Medulla oblongata (tissue), 1 donor: ENCODE measurements at regions not wholly inside any gene's neighbourhood (a gene's known extent, or its start where the extent isn't known, plus 50 kb on each side); places are given as distances from the start of the nearest gene placed in this dataset.
A peak's percentile ranks its signal among the peaks of the same experiment; 100 is the strongest.
"Not testable (repeated sequence)": the region's sequence is repeated elsewhere in the genome, so short reads cannot be mapped to it uniquely, and the experiment has no call there.

Experiments
- DNase-seq: peaks from one replicate; pipeline ENCODE4 v3.0.0-alpha.2; 2015; ENCODE audit errors: extremely low spot score

- DNase-seq: not testable (repeated sequence)
These were observed 452.3 kb downstream of the MRPL39 start for GRCh38 chr21:25155020-25155419.

- no peak for DNase-seq
These were observed 458.3 kb downstream of the MRPL39 start for GRCh38 chr21:25149022-25149421.

DNA sequence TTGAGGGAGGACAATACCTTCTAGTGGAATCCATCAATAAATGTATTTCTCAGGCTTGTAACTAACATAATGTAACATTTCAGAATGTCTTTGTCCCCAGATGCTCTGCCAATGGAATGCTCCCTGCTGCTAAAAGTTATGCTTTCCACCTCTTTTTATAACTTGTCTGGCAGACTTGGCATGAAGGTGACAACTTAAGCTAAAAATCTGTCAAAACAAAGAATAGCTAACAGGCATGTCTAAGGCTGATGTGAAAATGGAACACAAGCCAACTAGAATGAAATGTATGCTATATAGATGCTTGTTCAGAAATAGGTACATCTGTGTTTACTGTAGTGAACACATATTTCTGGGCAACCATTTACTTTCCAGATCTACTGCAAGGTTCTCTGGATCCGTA lies 467.9 kb downstream of the MRPL39 start:
- DNase-seq: no peak

GRCh38 chr21:25133939-25134338 lies 473.3 kb downstream of the MRPL39 start:
- no peak for DNase-seq

DNA sequence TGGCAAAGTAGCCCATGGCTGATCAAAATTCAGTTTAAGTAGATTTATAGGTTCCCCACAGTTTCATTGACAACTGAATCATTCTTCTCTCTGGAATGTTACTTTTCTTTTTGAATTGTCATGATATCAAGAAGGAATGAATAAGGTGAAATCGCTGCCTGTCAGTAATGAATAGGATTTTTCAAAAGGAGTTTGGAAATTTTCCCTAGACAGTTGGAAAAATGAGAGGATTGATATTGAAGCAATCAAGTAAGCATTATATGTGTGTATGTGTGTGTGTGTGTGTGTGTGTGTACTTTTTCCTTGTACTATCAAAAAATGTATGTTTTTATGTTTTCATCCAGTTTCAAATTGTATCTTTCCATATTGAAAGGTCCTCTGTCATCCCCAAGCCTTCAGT lies 479.5 kb downstream of the MRPL39 start:
- DNase-seq: no peak

GRCh38 chr21:25127007-25127406 lies 480.3 kb downstream of the MRPL39 start:
- DNase-seq: no peak

DNA sequence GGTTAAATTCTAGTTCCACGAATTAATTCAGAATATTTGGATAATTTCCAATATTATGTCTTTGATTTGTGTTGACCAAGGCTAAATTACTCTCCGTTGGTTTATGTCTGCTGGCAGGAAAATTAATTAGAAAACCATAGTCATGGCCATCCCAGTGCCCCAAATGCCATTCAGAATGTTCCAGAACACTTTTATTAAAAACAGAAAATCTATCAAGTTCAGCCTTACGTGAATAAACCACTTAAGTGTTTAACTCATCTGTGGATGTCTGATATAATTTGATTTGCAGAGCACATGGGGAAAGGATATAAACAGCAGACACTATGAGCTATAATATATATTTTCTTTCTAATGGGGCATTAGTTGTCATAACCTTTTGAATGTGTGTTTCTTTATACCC lies 480.7 kb downstream of the MRPL39 start:
- no peak for DNase-seq

DNA sequence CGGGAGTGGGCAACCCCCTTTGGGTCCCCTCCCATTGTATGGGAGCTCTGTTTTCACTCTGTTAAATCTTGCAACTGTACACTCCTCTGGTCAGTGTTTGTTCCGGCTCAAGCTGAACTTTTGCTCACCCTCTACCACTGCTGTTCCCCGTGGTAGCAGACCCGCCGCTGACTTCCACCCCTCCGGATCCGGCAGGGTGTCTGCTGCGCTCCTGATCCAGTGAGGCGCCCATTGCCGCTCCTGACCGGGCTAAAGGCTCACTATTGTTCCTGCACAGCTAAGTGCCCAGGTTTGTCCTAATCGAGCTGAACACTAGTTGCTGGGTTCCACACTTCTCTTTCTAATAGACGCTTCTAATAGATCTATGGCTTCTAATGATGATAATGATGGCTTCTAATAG lies 488.6 kb downstream of the MRPL39 start:
- DNase-seq: no peak

GRCh38 chr21:25115021-25115420 lies 492.3 kb downstream of the MRPL39 start:
- DNase-seq: no peak

DNA sequence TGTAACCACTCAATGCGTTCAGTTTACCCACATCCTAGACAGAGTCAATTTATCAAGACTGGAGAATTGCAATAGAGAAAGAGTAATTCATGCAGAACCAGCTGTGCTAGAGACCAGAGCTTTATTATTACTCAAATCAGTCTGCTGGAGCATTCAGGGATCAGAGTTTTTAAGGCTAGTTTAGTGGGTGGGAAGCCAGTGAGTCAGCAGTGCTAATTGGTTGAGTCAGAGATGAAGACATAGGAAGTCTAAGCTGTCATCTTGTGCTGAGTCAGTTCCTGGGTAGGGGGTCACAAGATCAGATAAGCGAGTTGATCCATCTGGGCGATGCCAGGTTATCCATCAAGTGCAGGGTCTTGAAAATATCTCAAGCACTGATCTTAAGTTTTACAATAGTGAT lies 499.6 kb downstream of the MRPL39 start:
- no peak for DNase-seq

DNA sequence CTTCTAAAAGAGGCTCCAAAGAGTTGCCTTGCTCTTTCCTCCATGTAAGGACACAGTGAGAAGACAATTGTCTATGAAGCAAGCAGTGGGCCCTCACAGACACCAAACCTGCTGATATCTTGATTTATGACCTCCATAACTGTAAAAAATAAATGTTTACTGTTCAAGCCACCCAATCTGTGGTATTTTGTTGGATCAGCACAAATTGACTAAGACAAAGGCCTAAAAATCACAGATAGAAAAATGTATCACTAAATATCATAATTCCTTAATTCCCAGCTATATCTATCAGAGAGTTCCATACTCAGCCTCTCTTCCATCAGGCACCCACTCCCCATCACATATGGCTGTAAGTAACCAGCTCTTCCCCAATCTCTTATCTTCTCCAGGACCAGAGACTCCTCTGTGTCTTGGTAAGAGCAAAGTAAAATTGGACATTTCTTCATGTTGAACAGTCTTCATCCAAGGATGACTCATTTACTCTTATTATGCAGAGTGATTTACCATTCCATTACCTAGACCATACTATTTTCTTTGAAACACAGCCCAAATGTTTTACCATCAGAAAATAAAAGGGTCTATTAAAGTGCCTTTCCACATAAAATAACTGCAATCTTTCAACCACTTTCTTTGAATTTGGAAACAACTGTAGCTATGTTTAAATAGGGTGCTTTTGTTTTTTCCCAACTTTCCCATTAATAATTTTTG lies 503.6 kb downstream of the MRPL39 start:
- DNase-seq: no peak

DNA sequence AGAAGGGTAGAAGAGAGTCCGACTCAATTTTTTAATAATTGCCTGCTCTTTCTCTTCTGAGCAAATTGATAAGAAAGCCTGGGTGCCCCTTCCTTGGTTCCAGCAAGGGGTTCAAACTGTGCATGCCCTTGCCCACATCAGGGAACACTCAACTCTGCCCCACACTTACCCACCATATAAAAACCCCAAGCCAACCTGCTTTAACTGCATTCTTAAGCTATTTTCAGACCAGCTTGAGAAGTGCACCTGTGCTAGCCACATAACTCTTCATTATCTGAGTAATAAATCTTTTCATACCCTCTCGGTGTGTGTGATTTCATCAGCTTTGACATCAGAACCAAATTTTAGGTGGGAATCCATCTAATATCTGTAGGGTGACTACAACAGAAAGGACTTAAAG lies 509.6 kb downstream of the MRPL39 start:
- no peak for DNase-seq

DNA sequence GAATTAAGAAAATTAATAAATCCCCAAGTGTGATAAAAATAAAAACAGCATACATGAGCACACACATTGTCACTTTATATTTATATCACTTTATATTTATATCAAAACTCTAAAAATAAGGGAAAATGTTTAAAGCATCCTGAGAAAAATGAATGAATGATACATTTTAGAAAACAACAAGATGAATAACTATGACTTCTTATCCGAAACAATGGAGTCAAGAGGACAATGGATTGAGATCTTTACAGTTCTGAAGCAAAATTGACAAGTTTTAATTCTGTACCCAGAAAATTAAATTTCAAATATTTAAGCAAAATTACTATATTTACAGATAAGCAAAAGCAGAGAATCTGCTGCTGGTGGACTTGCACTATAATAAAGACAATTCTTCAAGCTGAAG lies 512.6 kb downstream of the MRPL39 start:
- DNase-seq: no peak

GRCh38 chr21:25092441-25093011 lies 514.8 kb downstream of the MRPL39 start:
- DNase-seq: no peak

GRCh38 chr21:25081096-25081495 lies 526.2 kb downstream of the MRPL39 start:
- DNase-seq: no peak

GRCh38 chr21:25080661-25081060 lies 526.6 kb downstream of the MRPL39 start:
- no peak for DNase-seq

DNA sequence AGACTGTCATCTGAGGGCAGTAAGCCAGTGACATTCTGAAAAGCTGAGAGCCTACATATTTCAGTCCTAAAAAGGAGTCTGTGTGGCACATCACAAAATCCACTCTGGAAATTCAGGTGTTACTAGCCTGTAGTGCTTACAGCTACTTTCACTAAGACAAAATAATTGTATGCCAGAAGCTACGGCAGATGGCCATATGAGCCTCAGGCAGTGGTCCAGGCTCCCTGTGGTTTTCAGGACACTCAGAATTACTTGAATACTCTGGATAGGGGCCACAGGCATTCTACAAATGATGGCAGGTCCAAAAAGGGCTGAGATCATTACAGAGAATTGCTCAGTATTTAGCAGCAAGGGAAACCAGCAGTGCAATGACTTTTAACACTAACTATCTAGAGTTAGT lies 527.1 kb downstream of the MRPL39 start:
- DNase-seq: no peak

- DNase-seq: no peak
These were observed 528.2 kb downstream of the MRPL39 start for GRCh38 chr21:25079053-25079452.

DNA sequence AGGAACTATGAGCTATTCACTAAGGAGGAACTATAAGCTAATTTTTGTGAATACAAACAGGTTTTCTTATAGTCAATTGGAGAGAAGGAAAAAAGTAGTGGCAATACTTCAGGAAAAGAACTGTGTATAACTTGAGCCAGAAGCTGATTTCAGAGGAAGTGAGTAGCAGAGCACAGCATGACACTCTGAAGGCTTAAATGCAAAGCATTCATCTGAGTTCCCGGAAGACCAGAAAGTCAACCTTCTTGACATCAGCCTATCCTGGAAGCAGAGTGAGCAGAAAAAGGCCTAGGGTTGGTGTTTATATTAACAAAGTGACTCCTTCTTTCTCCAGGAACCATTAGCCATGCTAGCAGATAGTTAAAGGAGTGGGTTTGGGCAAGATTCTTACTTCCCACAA lies 545.2 kb downstream of the MRPL39 start:
- no peak for DNase-seq

GRCh38 chr21:25054689-25055088 lies 552.6 kb downstream of the MRPL39 start:
- DNase-seq: no peak

DNA sequence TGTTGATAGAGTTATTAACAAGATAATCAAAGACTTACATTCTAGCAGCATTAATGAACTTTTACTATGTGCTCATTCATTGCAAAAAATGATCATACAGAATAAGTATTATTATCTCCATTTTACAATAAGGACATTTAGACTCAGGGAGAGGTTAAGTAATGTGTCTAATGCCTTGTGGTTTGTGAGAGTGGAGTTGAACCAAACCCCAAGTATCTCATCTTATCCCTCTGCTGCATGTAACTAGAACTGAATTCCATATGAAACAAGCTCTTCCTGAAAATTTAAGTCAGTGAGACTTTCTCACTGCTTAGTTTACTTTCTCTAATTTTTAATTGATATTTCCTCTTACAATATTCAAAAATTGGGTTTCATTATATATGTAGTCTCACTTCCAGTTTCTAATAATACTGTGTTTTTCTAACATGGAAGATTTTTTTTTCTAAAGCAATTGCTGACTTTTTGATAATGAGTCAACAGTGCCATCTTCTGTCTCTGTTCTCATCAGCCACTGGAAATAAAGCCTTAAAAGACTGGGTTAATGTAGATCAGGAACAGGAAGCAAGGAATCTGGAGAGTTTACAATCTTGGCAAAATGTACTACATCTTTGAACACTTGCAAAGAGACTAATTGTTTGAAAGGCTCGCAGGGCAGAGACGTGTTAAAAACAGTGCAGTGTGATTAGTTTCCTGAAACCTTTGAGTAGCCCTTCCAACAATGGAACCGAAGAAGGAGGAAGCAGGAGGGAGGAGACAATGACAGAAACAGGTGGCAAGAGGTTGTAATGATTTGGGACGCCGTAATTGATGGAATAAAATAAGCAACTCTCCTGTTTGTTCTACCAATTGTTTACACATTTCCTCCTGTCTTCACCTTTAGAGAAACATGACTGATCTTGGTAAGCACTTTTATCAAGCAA lies 567.6 kb downstream of the MRPL39 start:
- DNase-seq: peak; percentile 41

DNA sequence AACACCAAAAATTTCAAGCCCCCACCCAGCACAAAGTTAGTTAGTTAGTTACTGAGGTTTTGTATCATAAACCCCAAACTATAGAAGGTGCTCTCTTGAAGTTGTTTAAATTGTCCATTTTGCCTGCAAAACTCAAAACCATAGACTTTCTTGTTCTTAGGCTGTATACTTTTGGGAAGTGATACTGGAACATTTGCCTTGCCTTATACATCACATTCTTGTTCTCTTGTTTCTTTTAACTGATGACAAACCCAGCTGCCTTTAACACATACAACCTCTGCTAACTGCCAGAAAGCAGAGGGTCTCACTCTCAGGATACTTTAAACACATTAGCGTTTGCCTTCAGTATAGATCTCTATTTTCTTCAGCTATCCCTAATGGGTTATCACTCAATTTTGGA lies 570.5 kb downstream of the MRPL39 start:
- DNase-seq: no peak

GRCh38 chr21:25031750-25032149 lies 575.5 kb downstream of the MRPL39 start:
- no peak for DNase-seq
